HG02840 (cell line): ENCODE measurements at regions not wholly inside any gene's neighbourhood (a gene's known extent, or its start where the extent isn't known, plus 50 kb on each side); places are given as distances from the start of the nearest gene placed in this dataset.

Source experiments
- ATAC-seq: cut with Tn5 transposase; IDR thresholded peaks from one replicate; pipeline ENCODE4 v1.9.1; 2021; ENCODE audit warnings: mild to moderate bottlenecking, moderate library complexity, moderate number of reproducible peaks; ENCODE audit not compliant: unreplicated experiment, low FRiP score

- ATAC-seq: no peak
Observed at GRCh38 chr1:218633238-218633988, 288.3 kb downstream of the TGFB2 start.

GRCh38 chr1:218634212-218634611 is 289.1 kb downstream of the TGFB2 start:
- ATAC-seq: no peak

- ATAC-seq: no peak
Observed at GRCh38 chr1:218636548-218636947, 291.4 kb downstream of the TGFB2 start.

DNA sequence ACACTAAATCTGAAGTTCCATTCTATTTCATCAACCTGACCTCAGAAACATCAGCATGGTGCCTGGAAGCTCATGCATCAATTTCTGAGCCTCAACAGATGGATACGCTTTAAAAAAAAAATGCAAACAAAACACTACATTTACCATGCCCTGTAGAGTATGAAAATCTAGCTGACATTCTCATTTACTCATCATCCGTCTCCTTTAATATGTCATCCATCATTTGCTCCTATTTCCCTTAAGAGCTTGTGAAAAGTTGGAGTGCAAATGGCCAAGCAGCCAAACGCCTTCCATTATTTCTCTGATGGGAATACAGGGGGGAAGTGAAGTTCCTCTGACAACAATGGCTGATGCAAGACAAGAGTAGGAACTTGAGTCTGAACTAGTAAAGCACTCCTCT is 295.0 kb downstream of the TGFB2 start:
- ATAC-seq: no peak

DNA sequence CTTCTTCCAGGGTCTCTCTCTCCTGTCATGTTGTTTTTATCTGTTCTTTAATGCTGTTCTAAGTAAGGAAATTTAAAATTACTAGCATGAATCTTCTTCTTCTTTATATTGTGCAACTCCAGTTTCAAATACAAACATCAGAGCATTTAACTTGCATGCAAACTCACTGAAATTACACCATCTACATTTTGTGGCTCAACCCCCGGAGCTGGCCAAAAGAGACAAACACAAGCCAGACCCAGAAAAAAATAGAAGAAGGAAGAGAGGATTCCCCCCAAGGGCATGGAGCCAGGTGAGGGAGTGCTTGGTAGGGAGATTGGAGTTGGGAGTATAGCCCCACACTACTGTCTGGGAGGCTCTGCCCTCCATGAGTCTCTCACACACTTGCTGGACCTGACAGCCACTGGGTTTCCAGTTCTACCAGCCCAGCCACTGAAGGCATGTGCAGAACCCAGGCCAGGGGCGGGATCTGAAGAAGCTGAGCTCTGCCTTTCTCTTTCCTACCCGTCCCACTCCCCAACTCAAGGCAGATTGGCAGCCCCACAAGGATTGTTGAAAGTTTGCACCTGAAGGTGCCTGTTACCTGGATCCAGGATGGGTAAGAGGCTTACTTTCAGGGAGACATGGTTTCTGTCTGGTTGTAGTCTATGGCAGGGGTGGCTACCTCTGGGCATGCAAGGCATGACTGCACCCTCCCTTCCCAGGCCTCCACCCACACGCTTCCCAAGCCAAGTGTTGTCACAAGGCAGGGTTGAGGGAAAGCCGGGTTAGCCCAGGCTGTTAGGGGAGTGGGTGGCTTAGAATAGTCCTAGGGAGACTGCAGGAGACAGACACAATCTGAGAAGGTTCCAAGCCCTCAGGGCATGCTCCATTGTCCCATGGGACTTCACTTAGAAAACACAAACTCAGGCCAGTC is 297.2 kb downstream of the TGFB2 start:
- ATAC-seq: no peak

GRCh38 chr1:218643281-218643680 is 298.1 kb downstream of the TGFB2 start:
- no peak for ATAC-seq

- no peak for ATAC-seq
Observed at GRCh38 chr1:218643926-218644325, 298.8 kb downstream of the TGFB2 start.

GRCh38 chr1:218646288-218646687 is 301.2 kb downstream of the TGFB2 start:
- no peak for ATAC-seq

DNA sequence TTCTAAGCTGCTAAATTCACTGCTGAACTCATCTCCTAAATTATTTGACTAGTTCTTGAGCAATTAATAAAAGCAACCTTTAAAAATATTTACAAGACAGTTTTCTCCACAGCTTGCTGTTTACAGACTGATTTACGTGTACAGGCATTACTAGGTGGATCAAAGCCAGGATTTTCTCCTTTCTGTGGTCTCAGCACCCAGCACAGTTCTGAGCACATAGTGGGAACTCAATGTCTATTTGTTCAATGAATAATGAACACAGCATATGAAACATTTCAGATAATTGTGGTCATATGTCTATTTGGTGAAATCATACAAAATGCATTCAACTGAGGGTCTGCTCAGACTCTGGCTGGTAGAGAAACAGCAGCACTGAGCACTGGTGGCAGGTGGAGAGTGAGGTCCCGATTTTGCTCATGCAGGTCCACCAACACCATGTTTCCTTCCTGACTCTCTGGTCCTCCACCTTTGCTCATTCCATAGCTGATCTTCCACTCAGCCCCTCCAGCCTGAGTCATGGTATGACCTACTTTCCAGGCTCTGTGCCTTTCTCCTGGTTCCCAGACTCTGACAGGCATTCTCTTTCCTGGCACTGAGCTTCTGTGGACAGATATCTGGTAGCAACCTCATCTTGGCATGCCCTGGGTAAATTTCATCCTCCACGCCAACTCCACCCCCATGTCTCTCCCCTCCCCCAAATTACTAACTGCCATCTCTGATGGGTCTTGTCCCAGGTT is 311.3 kb downstream of the TGFB2 start:
- ATAC-seq: no peak

DNA sequence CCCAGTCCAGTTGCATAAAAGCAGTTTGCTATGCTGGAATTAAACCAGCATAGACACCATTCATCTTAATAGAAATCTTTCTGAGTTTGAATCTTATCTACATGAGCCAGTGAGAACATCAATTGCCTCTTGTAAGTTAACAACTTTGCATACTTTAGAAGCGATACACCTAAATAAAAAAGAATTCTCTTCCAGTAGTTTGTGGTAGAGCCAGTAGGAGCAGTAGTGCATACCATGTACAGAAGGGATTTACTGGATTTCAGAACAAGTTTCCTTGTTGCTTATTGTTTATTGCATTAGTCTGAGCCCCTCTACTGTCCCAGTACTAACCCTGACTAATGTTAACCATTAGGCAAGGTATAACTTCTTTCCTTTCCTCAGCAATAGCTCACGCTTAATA is 313.1 kb downstream of the TGFB2 start:
- no peak for ATAC-seq

DNA sequence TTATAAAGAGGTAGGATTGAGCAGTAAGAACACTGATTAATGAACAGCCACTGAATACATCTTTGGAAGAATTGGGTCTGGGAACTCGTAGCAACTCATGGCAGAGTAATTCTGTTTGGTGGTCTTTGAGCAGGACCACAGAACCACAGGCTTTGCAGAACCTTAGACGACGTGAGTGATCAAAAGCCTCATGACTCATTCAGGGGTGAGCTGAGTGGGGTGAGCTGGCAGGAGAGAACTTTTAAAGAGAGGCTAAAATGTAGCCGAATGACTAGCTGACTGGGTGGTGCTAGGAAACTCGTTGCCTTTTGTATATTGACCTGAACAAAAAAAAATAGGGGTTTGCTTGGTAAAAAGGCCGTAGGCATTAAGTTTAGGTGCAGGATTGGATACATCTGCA is 313.8 kb downstream of the TGFB2 start:
- ATAC-seq: no peak

- no peak for ATAC-seq
Observed at GRCh38 chr1:218659911-218660677, 315.0 kb downstream of the TGFB2 start.

GRCh38 chr1:218660678-218661053 is 315.5 kb downstream of the TGFB2 start:
- no peak for ATAC-seq

- no peak for ATAC-seq
Observed at GRCh38 chr1:218661411-218661810, 316.3 kb downstream of the TGFB2 start.

- no peak for ATAC-seq
Observed at GRCh38 chr1:218664385-218665170, 319.4 kb downstream of the TGFB2 start.

DNA sequence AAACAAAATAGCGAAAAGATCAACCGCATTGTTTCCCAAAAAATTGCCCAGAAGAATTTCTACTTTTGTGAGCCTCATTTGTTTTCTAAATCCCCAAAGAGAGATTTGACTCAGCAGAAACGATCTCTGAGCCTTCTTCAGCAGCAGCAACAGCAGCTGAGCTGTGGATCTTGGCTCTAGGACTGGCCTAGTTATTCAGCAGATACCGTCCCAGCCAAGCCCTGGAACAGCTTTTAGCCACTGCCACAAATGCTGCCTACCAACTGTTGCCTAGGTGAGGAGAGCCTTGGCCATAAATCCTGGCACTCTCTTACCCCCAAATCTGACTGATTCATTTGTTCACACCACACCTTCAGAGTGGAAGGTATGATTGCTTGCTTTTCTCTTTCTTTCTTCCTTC is 320.1 kb downstream of the TGFB2 start:
- ATAC-seq: no peak

DNA sequence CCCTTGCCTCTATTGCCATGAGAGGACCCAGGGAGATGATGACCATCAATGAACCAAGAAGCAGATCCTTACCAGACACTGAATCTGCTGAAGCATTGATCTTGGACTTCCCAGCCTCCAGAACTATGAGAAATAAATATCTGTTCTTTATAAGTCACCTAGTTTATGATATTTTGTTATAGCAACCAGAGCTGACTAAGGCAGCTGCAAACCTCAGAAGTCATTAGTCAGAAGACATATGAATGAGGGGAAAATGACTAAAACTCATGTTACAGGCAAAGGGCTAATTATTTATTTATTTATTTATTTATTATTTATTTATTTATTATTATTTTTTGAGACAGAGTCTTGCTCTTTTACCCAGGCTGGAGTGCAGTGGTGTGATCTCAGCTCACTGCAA is 321.1 kb downstream of the TGFB2 start:
- no peak for ATAC-seq

- ATAC-seq: no peak
Observed at GRCh38 chr1:218667781-218668516, 322.8 kb downstream of the TGFB2 start.

- no peak for ATAC-seq
Observed at GRCh38 chr1:218669431-218669830, 324.3 kb downstream of the TGFB2 start.
